RKO (cell line): ENCODE measurements at regions not wholly inside any gene's neighbourhood (a gene's known extent, or its start where the extent isn't known, plus 50 kb on each side); places are given as distances from the start of the nearest gene placed in this dataset.
"Not testable (repeated sequence)": the region's sequence is repeated elsewhere in the genome, so short reads cannot be mapped to it uniquely, and the experiment has no call there.

ENCODE experiments used
- DNase-seq: peaks from one replicate; pipeline ENCODE4 v3.0.0-alpha.2; 2016; ENCODE audit warnings: low spot score

DNA sequence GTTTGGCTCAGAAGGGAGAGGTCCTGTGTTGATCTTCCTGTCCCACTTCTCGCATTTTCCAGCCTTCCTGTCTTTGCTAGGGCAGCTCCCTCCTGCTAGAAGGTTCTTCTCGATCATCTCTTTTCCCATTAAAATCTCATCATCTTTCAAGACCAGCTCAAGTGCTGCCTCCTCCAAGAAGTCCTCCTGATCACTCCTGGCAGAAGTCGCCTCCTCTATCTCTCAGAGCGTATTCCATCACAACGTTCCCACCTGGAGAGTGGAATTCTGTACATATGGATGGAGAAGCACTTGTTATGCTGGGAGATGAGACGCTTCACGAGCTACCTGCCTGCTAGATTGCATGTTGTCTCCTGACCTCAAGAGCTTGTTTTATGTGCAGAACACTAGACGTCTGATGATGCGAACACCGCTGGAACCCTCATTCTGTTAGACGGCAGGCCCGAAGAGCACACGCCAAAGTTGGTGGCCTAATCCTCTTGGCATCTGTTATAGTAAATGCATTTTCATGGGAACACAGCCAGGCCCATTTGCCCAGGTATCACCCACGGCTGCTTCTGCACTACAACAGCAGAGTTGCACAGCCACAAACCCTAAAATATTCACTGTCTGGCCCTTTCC is 68.0 kb upstream of the INSIG1 start:
- no peak for DNase-seq

DNA sequence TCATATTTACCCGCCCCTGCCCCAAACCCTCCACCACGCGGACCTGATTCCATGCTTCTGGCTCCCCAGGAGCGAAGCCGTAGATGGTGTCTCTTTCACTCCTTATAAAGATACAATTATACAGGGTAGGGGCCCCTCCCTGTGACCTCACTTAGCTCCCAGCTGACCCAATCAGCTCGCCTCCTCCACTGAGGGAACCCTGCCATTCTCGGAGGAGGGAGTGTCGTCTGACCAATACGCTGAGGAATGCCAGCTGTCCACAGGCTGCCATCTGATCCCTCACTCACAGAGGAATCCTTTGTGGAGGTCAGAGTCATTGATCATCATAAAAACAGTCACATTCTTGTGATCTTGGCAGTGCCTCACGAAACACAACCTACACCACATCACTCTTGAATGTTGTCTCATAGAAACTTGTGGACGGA is 67.5 kb upstream of the INSIG1 start:
- peak; percentile 92 for DNase-seq

DNA sequence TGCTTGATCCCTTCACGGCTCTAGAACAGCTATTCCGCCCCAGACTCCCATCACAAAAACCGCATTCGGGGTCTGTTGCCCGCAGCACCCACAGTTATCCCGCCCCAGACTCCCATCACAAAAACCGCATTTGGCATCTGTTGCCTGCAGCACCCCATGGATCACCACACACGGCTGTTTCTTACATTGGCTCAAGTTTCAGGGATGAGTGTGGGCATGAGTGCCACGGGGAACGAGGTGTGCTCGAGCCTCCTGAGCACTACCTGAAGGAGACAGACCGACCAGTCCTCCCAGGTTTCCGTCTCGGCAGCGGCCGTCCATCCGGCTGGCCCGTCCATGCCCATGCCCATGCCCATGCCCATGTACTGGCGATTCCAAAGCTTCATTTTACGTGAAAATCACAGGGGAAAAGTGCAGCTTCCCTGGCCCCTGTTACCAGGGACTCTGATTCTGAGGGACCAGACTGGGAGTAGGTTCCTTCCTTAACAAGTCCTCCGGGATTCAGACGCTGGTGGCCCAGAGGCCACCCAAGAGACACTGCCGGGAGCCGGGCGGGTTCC is 66.4 kb upstream of the INSIG1 start:
- no peak for DNase-seq

DNA sequence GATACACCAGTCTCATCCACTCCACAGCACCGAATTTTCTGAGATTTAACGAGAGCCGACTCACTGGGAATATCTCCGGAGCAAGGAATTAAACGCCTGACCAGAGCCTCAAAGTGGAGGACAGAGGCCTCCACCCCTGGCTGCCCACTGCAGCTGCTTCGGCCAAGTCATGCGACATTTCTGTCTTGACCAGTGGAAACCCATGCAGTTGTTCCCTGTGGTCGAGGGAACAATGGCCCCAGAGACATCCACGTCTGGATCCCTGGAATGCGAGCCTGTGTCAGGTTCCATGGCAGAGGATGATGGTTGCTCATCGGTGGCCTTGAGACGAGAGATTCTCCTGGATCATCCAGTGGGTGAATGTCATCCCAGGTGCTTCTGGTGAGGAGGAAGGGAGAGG is 65.7 kb upstream of the INSIG1 start:
- DNase-seq = no peak

DNA sequence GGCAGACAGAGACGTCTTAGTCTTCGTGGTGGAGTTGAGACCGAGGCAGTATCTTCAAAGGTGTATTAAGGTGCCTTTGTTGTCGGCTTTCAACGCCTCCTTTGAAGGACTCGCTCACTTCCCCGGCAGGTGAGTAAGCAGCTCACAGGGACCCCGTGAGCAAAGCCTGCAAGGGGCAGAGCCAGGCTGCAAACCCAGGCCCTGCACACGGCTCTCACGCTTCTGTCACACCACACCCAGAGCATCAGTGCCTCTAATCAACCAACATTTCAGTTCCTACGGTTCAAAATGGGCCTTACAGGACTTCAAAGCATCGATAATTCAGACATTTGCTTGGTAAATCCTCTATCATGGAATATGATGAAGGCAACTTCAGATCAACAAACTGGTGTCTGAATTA is 64.8 kb upstream of the INSIG1 start:
- no peak for DNase-seq

DNA sequence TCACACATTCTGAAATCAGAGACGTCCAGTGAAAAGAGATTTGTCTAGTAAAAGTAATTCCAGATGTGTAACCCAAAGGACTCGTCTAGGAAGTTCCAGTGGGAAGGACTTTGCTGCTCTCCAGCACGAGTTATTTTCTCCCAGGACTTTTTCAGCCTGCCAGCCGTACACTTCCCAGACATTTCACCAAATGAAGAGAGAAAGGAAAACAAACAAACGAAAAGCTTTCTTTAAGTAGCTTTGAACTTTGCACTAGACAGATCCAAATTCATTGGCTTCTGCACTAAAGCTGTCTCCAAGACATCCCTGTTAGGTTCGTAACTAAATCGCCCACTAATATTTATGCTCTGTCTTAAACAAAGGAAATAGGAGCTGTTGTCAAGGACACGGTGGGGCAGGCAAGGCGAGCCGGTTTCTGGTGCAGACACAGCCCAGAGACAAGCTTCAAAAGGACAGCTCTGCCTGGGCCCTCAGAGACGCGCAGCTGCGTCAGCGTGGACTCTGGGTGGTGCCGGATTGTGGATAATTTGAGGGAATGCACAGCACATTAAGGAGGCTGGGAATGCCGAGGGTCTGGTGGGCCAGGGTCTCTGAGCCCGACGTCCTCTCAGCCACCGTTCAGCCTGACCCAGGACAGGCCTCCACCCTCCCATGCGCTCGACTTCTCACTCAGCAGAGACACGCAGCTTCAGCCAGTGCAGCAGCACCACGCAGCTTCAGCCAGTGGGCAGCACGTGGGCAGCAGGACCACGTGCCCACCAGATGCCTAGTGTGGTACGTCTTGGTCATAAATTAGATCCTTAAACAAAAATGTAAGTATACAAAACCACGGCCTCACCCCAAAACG is 64.1 kb upstream of the INSIG1 start:
- DNase-seq = no peak

DNA sequence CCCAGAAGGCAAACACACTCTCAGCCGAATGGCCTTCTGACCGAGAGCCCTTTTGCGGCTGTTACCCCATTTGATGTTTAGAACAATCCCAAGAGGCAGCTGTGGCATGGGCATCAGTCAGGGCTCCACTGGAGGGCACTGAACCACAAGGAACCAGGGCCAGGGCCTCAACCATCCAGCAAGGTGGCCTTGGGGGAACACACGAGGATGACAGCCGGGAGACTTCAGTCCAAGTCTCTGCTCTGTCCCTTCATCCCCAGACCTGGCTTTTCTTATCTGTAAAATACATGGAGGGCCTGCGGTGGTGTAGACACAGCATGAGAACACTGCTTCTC is 63.6 kb upstream of the INSIG1 start:
- no peak for DNase-seq

DNA sequence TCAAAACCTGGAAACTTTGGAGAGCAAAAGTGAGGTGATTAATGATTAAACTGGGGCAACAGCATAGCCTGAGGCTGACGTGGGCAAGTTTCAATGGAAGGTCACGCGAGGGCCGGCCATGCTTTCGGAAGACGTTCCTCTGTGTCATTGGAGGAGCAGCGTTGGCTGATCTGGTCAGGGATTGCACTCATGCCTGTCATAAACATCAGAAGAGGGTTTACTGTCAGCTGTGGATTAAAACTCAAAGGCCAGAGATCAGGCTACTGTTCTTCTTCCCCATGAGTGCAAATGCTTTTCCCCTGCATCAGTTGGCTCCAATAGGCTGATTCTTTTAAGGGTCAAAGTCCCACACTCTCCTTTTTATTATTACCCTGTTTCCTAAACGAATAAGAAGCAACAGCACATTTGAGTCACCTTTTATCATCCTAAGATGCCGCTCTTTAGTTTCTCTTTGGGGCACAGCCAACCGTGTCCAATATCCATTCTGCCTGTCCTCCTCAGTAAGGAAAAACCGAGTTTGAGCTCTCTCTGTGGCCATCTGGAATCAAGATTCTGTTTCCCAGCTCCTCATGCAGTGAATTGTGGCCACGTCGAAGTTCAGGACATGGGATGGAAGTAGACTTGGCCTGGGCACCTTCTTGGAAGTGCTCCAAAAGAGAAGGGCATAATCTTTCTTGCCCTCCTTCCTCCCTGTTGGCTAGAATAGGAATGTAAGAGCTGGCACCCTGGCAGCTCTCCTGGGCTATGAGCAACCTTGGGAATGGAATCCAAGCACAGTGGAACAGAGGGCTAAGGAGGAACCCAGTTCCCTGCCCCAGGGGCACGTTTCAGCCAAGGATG is 62.5 kb upstream of the INSIG1 start:
- peak; percentile 67 for DNase-seq

DNA sequence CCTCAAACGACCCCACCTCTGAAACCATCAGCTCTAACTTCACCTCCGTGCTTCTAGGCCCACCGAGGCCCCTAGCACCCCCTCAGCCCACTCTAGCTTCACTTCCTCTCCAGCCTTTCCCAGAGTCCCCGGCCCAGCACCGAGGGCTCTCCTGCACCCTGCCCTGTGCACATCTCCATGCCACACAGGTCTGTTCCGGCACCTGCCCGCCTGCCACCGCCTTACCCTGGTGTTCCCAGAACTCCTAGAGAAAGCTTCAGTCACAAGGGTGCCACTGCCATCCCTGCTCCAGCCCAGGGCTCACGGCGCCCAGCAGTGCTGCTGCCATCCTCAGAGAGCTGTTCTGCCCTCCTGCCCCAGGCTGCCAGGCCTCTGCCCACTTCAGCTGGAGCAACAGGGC is 61.3 kb upstream of the INSIG1 start:
- DNase-seq = no peak

DNA sequence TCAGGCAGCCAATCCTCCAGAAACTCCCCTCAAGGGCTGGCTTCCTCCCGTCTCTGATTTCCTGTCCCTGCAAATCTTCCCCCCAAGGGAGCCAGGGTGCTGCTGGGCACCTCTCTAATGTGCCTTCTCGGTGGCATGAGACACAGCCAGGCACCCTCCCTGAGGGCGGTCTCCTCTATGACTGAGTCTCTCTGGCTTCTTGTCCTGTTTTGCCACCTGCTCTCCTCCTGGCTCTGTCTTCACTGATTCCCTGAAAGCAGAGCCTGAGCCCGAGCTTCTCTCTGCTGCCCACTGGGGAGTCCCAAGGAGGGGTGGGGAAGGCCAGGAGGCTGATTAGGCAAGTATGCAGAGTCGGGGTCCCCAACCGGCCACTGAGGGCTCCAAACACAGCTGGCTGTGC is 60.4 kb upstream of the INSIG1 start:
- no peak for DNase-seq

DNA sequence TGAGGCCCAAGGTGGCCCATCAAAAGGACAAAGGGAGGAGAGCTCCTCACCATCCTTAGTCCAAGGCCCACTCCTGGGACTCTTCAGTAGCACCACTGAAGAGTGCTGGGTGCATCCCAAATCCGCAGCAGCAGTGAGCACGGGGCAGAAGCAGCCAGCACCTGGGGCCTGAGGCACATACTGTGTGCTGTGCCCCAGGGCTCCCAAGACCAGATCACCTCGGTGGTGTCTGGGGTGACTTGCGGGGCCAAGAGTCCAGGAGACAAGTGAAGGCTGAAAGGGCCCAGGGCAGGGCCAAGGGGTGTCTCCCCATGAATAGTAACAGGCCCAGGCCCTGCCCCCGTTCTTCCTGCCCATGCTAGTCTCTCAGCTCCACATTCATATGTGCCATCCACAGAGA is 59.9 kb upstream of the INSIG1 start:
- DNase-seq = no peak

DNA sequence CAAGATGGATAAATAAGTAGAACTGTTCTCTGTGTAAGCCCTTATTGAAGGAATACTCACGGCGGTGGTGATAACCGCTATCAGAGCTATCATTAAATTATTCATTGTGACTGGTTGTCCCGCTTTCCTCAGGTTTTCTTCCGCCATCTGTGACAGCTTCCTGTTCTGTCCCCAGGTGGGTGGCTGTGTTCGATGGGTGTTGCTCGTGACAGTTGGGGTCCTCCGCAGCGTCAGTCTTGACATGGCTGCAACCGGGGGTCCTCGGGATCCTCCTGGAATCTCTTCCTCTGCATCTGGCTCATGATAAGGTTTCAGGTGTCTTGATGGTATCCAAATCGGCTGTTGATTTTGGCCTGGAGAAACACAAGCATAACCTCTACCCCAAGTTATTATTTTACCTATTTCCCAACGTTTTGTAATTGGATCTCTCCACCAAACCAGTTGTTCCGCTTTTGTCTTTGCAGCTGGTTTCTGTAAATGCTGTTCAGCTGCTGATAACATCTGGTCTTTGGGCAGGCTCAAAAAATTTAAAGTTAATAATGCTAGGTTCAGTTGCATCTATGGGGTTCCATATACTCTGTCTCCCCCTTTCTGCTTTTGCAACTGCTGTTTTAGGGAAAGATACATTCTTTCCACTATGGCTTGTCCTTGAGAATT is 58.1 kb upstream of the INSIG1 start:
- DNase-seq = not testable (repeated sequence)

DNA sequence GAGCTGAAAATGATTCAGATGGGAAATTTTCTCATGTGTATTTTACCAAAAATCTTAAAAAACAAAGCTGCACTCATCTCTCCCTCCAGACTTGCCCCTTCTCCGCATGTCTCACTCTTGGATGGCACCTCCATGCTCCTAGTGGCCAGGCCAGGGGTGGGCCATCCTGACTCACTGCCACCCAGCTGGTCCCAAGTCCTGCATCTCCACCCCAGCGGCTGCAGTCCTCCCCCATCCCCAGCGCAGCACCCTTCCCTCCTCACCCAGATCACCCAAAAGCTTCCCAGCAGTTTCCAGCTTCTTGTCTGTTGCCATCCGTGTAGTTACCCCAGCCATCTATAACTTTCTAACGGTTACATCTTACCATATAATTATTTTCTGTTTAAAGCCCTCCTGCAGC is 53.0 kb upstream of the INSIG1 start:
- no peak for DNase-seq

DNA sequence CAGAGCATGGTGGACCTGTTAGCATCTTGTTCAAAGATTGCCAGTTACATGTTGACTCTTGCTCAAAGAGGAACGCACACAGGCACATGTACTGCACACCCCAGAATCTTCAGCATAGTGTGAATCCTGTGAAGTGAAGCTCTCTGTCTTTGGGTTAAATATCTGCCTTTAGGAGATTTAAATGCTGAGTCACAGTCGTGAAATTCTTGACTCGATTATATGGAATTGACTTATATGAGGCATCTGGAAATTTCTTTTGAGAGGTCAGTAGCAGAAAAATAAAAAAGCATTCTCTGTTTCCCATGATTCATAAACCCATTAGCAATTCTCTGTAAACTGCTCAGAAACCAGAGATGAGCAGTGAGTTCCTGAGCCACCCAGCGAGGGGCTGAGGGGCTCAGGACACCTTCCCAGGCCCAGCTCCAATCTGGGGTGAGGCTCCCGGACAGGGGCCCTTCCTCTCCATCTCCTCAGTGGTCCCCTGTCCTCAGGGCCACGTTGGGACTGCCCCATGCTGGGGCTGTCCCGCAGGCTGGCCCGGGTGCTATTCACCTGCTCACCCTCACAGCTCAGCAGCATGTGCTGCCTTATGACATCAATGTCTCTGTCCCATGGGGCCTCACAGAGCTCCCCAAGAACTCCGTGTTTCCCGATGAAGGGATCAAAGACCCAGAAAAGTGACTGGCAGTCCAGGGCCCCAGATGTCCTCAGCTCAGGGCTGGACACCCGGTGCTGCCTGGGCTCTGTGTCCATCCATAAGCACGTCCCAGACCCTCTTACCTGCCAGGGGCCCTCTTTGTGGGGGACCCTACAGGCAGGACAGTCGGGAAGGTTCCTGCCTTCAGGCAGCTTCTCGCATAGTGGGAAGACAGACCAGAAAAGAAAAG is 50.0 kb upstream of the INSIG1 start:
- DNase-seq = no peak
